ENCODE measurements at regions not wholly inside any gene's neighbourhood (a gene's known extent, or its start where the extent isn't known, plus 50 kb on each side); places are given as distances from the start of the nearest gene placed in this dataset.

- H3K4me1 ChIP-seq (ENCODE audit: control insufficient read depth in 3 of 3, insufficient read depth in 3 of 3, low read length in 3 of 3): no peaks in the 10 kb centered on the region
- no peak overlapping the region for H3K9ac ChIP-seq (ENCODE audit: low read depth in 1 of 3, low read length in 3 of 3)
- H3K9me3 ChIP-seq (ENCODE audit: control insufficient read depth in 3 of 3, low read length in 3 of 3): no peaks in the 10 kb centered on the region
- H3K36me3 ChIP-seq (ENCODE audit: control insufficient read depth in 3 of 3, insufficient read depth in 3 of 3, low read length in 3 of 3): no peaks in the 10 kb centered on the region
- H3K27me3 ChIP-seq (ENCODE audit: control insufficient read depth in 3 of 3, insufficient read depth in 3 of 3, low read length in 3 of 3): peaks cover 0 to 4% (median 2%) of the 10 kb centered on the region in 3 donors
- no peak overlapping the region for H3K27ac ChIP-seq (ENCODE audit: low read depth, low read length)
- H3K4me3 ChIP-seq (ENCODE audit: low read length in 3 of 3): no peak overlapping the region
Measured at GRCh38 chr10:78653555-78653954, 415.2 kb upstream of the ZMIZ1 start.

- Histone ChIP-seq H3K36me3 (ENCODE audit: control insufficient read depth in 3 of 3, insufficient read depth in 3 of 3, low read length in 3 of 3) (no peaks in the 10 kb centered on the region), H3K27ac (ENCODE audit: low read depth, low read length) (no peak overlapping the region), H3K4me1 (ENCODE audit: control insufficient read depth in 3 of 3, insufficient read depth in 3 of 3, low read length in 3 of 3) (no peaks in the 10 kb centered on the region), H3K27me3 (ENCODE audit: control insufficient read depth in 3 of 3, insufficient read depth in 3 of 3, low read length in 3 of 3) (peaks cover 0 to 4% (median 2%) of the 10 kb centered on the region in 3 donors), H3K9ac (ENCODE audit: low read depth in 1 of 3, low read length in 3 of 3) (no peak overlapping the region), H3K9me3 (ENCODE audit: control insufficient read depth in 3 of 3, low read length in 3 of 3) (no peaks in the 10 kb centered on the region), H3K4me3 (ENCODE audit: low read length in 3 of 3) (no peak overlapping the region)
Measured at GRCh38 chr10:78654047-78654590, 414.6 kb upstream of the ZMIZ1 start.

- peaks cover 0 to 4% (median 2%) of the 10 kb centered on the region in 3 donors for H3K27me3 ChIP-seq (ENCODE audit: control insufficient read depth in 3 of 3, insufficient read depth in 3 of 3, low read length in 3 of 3)
- no peaks in the 10 kb centered on the region for H3K9me3 ChIP-seq (ENCODE audit: control insufficient read depth in 3 of 3, low read length in 3 of 3)
- no peak overlapping the region for H3K4me3 ChIP-seq (ENCODE audit: low read length in 3 of 3)
- H3K36me3 ChIP-seq (ENCODE audit: control insufficient read depth in 3 of 3, insufficient read depth in 3 of 3, low read length in 3 of 3): no peaks in the 10 kb centered on the region
- H3K27ac ChIP-seq (ENCODE audit: low read depth, low read length): no peak overlapping the region
- H3K4me1 ChIP-seq (ENCODE audit: control insufficient read depth in 3 of 3, insufficient read depth in 3 of 3, low read length in 3 of 3): no peaks in the 10 kb centered on the region
- H3K9ac ChIP-seq (ENCODE audit: low read depth in 1 of 3, low read length in 3 of 3): no peak overlapping the region
Measured at GRCh38 chr10:78655979-78656378, 412.8 kb upstream of the ZMIZ1 start.

- Histone ChIP-seq H3K36me3 (ENCODE audit: control insufficient read depth in 3 of 3, insufficient read depth in 3 of 3, low read length in 3 of 3) (no peaks in the 10 kb centered on the region), H3K9ac (ENCODE audit: low read depth in 1 of 3, low read length in 3 of 3) (no peak overlapping the region), H3K4me1 (ENCODE audit: control insufficient read depth in 3 of 3, insufficient read depth in 3 of 3, low read length in 3 of 3) (no peaks in the 10 kb centered on the region), H3K4me3 (ENCODE audit: low read length in 3 of 3) (no peak overlapping the region), H3K9me3 (ENCODE audit: control insufficient read depth in 3 of 3, low read length in 3 of 3) (no peaks in the 10 kb centered on the region), H3K27me3 (ENCODE audit: control insufficient read depth in 3 of 3, insufficient read depth in 3 of 3, low read length in 3 of 3) (peaks cover 0 to 4% (median 2%) of the 10 kb centered on the region in 3 donors), H3K27ac (ENCODE audit: low read depth, low read length) (no peak overlapping the region)
Measured at GRCh38 chr10:78656417-78657162, 412.2 kb upstream of the ZMIZ1 start.

GRCh38 chr10:78657163-78657861 is 411.5 kb upstream of the ZMIZ1 start:
- no peaks in the 10 kb centered on the region for H3K9me3 ChIP-seq (ENCODE audit: control insufficient read depth in 3 of 3, low read length in 3 of 3)
- no peak overlapping the region for H3K4me3 ChIP-seq (ENCODE audit: low read length in 3 of 3)
- H3K36me3 ChIP-seq (ENCODE audit: control insufficient read depth in 3 of 3, insufficient read depth in 3 of 3, low read length in 3 of 3): no peaks in the 10 kb centered on the region
- H3K4me1 ChIP-seq (ENCODE audit: control insufficient read depth in 3 of 3, insufficient read depth in 3 of 3, low read length in 3 of 3): no peaks in the 10 kb centered on the region
- H3K27ac ChIP-seq (ENCODE audit: low read depth, low read length): no peak overlapping the region
- H3K9ac ChIP-seq (ENCODE audit: low read depth in 1 of 3, low read length in 3 of 3): no peak overlapping the region
- peaks cover 0 to 4% (median 2%) of the 10 kb centered on the region in 3 donors for H3K27me3 ChIP-seq (ENCODE audit: control insufficient read depth in 3 of 3, insufficient read depth in 3 of 3, low read length in 3 of 3)

- Histone ChIP-seq H3K4me3 (ENCODE audit: low read length in 3 of 3) (no peak overlapping the region), H3K9ac (ENCODE audit: low read depth in 1 of 3, low read length in 3 of 3) (no peak overlapping the region), H3K4me1 (ENCODE audit: control insufficient read depth in 3 of 3, insufficient read depth in 3 of 3, low read length in 3 of 3) (no peaks in the 10 kb centered on the region), H3K27ac (ENCODE audit: low read depth, low read length) (no peak overlapping the region), H3K27me3 (ENCODE audit: control insufficient read depth in 3 of 3, insufficient read depth in 3 of 3, low read length in 3 of 3) (peaks cover 0 to 4% (median 2%) of the 10 kb centered on the region in 3 donors), H3K36me3 (ENCODE audit: control insufficient read depth in 3 of 3, insufficient read depth in 3 of 3, low read length in 3 of 3) (no peaks in the 10 kb centered on the region), H3K9me3 (ENCODE audit: control insufficient read depth in 3 of 3, low read length in 3 of 3) (no peaks in the 10 kb centered on the region)
Measured at GRCh38 chr10:78657862-78658165, 411.0 kb upstream of the ZMIZ1 start.

- H3K4me1 ChIP-seq (ENCODE audit: control insufficient read depth in 3 of 3, insufficient read depth in 3 of 3, low read length in 3 of 3): no peaks in the 10 kb centered on the region
- H3K9ac ChIP-seq (ENCODE audit: low read depth in 1 of 3, low read length in 3 of 3): no peak overlapping the region
- no peaks in the 10 kb centered on the region for H3K9me3 ChIP-seq (ENCODE audit: control insufficient read depth in 3 of 3, low read length in 3 of 3)
- no peak overlapping the region for H3K27ac ChIP-seq (ENCODE audit: low read depth, low read length)
- H3K36me3 ChIP-seq (ENCODE audit: control insufficient read depth in 3 of 3, insufficient read depth in 3 of 3, low read length in 3 of 3): no peaks in the 10 kb centered on the region
- H3K4me3 ChIP-seq (ENCODE audit: low read length in 3 of 3): no peak overlapping the region
- peaks cover 0 to 2% (median under 1%) of the 10 kb centered on the region in 3 donors for H3K27me3 ChIP-seq (ENCODE audit: control insufficient read depth in 3 of 3, insufficient read depth in 3 of 3, low read length in 3 of 3)
Measured at GRCh38 chr10:78658645-78659597, 409.8 kb upstream of the ZMIZ1 start.

GRCh38 chr10:78659598-78659967 is 409.2 kb upstream of the ZMIZ1 start:
- H3K9me3 ChIP-seq (ENCODE audit: control insufficient read depth in 3 of 3, low read length in 3 of 3): peaks cover 0 to 3% (median 0%) of the 10 kb centered on the region in 3 donors
- no peaks in the 10 kb centered on the region for H3K4me1 ChIP-seq (ENCODE audit: control insufficient read depth in 3 of 3, insufficient read depth in 3 of 3, low read length in 3 of 3)
- no peak overlapping the region for H3K27ac ChIP-seq (ENCODE audit: low read depth, low read length)
- H3K9ac ChIP-seq (ENCODE audit: low read depth in 1 of 3, low read length in 3 of 3): no peak overlapping the region
- H3K4me3 ChIP-seq (ENCODE audit: low read length in 3 of 3): no peak overlapping the region
- H3K36me3 ChIP-seq (ENCODE audit: control insufficient read depth in 3 of 3, insufficient read depth in 3 of 3, low read length in 3 of 3): no peaks in the 10 kb centered on the region
- H3K27me3 ChIP-seq (ENCODE audit: control insufficient read depth in 3 of 3, insufficient read depth in 3 of 3, low read length in 3 of 3): peaks cover 0 to 2% (median 0%) of the 10 kb centered on the region in 3 donors

GRCh38 chr10:78660446-78661106 is 408.2 kb upstream of the ZMIZ1 start:
- H3K27ac ChIP-seq (ENCODE audit: low read depth, low read length): no peak overlapping the region
- H3K27me3 ChIP-seq (ENCODE audit: control insufficient read depth in 3 of 3, insufficient read depth in 3 of 3, low read length in 3 of 3): peaks cover 0 to 2% (median 0%) of the 10 kb centered on the region in 3 donors
- H3K4me3 ChIP-seq (ENCODE audit: low read length in 3 of 3): no peak overlapping the region
- peaks cover 0 to 3% (median 0%) of the 10 kb centered on the region in 3 donors for H3K9me3 ChIP-seq (ENCODE audit: control insufficient read depth in 3 of 3, low read length in 3 of 3)
- H3K4me1 ChIP-seq (ENCODE audit: control insufficient read depth in 3 of 3, insufficient read depth in 3 of 3, low read length in 3 of 3): no peaks in the 10 kb centered on the region
- no peaks in the 10 kb centered on the region for H3K36me3 ChIP-seq (ENCODE audit: control insufficient read depth in 3 of 3, insufficient read depth in 3 of 3, low read length in 3 of 3)
- no peak overlapping the region for H3K9ac ChIP-seq (ENCODE audit: low read depth in 1 of 3, low read length in 3 of 3)
